ENCODE measurements at regions not wholly inside any gene's neighbourhood (a gene's known extent, or its start where the extent isn't known, plus 50 kb on each side); places are given as distances from the start of the nearest gene placed in this dataset.

DNA sequence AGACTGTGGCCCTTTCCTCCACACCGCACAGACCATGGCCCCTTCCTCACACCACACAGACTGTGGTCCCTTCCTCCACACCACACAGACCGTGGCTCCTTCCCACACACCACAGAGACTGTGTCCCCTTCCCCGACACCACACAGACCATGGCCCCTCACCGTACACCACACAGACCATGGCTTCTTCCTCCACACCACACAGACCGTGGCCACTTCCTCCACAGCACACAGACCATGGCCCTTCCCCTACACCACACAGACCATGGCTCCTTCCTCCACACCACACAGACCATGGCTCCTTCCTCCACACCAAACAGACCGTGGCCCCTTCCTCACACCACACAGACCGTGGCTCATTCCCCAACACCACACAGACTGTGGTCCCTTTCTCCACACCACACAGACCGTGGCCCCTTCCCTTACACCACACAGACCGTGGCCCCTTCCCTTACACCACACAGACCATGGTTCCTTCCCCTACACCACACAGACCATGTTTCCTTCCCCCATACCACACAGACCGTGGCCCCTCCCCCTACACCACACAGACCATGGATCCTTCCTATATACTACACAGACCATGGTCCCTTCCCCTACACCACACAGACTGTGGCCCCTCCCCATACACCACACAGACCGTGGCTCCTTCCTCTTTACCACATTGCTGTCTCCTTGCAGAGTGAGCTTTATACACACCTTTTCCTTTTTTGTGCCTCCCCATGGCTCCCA lies 297.5 kb upstream of the FOXF1 start:
- no peak for DNase-seq (ENCODE audit: low read depth)
- no peak overlapping the region for H3K4me3 ChIP-seq (ENCODE audit: low read depth, low read length)
- TF ChIP-seq, protein P1, sequence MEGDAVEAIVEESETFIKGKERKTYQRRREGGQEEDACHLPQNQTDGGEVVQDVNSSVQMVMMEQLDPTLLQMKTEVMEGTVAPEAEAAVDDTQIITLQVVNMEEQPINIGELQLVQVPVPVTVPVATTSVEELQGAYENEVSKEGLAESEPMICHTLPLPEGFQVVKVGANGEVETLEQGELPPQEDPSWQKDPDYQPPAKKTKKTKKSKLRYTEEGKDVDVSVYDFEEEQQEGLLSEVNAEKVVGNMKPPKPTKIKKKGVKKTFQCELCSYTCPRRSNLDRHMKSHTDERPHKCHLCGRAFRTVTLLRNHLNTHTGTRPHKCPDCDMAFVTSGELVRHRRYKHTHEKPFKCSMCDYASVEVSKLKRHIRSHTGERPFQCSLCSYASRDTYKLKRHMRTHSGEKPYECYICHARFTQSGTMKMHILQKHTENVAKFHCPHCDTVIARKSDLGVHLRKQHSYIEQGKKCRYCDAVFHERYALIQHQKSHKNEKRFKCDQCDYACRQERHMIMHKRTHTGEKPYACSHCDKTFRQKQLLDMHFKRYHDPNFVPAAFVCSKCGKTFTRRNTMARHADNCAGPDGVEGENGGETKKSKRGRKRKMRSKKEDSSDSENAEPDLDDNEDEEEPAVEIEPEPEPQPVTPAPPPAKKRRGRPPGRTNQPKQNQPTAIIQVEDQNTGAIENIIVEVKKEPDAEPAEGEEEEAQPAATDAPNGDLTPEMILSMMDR (IDR thresholded peaks at IDR 0.05; ENCODE audit: control insufficient read depth, extremely low read depth, insufficient read depth) = no peak

DNA sequence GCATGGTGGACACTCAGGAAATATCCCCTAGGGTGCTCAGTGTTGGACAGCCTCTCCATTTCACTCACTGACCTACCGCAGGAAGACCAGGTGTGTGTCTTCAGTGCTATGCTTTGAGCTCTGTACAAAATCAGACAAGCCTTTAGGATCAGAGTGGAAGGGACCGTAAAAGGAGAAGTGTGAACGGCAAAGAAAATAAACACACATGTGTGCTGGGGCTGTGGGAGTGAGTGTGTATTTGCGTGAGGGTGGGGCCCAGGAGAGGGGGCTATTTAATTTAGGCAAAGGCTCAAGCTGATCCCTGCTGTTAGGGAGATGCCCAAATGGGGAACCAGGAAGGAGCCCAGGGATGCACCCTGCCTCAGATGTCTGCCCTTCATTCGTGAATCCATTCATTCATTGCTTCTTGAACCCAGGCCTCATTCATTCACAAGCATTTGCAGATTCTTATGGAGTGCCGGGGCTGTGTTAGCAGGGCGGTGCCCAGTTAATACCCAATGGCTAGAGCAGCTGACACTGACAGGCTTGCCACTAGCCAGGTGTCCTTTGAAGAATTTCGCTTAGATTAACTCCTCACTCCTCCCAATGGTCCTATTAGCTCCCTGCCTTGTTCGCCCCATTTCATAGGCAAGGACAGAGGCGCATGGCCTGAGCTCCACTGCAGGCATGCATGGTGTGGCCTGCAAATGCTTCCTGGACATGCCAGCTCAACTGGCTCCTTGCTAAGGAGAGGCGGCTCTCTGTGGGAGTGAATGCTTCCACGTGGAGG lies 296.7 kb upstream of the FOXF1 start:
- TF ChIP-seq, protein P1 (IDR thresholded peaks at IDR 0.05; ENCODE audit: control insufficient read depth, extremely low read depth, insufficient read depth) = no peak
- no peak overlapping the region for H3K4me3 ChIP-seq (ENCODE audit: low read depth, low read length)
- DNase-seq (ENCODE audit: low read depth) = no peak

DNA sequence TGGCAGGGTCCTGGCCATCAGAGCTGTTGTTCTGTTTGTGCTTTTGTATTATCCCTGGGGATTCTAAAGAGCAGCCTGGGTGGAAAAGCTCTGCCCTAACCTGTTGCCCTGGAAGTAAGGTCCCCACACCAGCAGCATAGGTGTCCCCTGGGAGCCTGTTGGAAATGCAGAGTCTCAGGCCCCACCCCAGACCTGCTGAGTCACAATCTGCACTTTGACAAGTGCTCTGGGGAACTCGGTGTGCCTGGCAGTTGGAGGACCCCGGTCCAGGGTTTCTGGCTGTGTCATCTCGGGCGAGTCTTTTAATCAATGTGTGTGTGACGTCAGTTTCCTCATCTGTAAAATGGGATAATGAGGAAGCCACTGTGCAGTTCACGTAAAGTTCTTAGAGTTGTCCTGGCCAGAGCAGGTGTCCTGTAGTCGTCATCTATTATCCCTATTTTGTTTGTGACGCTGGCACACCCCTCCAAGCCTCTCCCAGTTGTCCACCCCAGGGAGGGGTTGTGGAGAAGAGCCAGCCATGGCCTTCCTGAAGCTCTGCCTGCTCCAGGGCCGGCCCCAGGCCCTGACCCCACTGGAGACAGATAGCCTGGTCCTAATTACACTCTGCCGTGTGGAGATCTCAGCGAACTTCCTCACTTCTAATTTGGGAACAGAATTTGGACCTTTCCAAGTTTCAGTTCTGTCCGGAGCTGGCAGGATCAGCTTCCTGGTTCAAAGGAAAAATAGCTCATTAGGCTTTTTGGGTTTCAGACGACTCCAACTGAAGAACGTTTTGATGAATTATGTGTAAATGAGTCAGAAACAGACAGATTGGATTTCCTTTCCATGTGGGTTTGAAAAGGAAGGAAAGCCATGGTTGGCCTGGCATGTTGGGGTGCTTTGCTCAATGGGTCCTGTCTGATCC lies 295.7 kb upstream of the FOXF1 start:
- H3K4me3 ChIP-seq (ENCODE audit: low read depth, low read length) = no peak overlapping the region
- TF ChIP-seq, protein P1 (IDR thresholded peaks at IDR 0.05; ENCODE audit: control insufficient read depth, extremely low read depth, insufficient read depth) = no peak
- no peak for DNase-seq (ENCODE audit: low read depth)

DNA sequence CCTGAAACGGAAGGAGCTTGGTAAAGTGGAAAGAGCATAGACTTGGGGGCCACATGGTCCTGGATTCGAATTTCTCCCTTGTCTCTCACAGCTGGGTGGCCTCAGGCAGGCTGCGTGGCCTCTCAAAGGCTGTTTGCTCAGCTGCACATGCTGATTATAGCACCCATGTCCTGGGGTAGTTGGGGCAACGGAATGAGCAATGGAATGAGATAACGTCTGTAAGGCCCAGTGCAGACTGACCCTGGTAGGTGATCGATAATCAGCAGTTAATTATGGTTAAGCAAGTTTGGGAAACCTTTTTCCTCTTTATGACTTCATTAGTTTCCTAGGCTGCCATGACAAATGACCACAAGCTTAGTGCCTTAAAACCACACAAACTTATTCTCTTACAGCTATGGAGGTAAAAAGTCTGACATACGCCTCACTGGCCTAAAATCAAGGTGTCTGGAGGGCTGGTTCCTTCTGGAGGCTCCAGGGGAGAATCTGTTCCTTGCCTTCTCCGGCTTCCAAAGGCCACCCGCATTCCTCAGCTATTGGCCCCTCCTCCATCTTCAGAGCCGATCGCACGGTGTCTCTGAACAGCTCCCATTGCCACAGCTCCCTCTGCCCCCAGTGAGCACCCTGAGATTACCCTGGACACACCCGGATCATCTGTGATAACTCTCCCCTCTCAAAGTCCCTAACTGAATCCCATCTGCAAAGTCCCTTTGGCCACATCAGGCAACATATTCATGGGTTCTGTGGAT lies 294.9 kb upstream of the FOXF1 start:
- TF ChIP-seq, protein P1 (IDR thresholded peaks at IDR 0.05; ENCODE audit: control insufficient read depth, extremely low read depth, insufficient read depth) = no peak
- DNase-seq (ENCODE audit: low read depth) = no peak
- H3K4me3 ChIP-seq (ENCODE audit: low read depth, low read length) = no peak overlapping the region

DNA sequence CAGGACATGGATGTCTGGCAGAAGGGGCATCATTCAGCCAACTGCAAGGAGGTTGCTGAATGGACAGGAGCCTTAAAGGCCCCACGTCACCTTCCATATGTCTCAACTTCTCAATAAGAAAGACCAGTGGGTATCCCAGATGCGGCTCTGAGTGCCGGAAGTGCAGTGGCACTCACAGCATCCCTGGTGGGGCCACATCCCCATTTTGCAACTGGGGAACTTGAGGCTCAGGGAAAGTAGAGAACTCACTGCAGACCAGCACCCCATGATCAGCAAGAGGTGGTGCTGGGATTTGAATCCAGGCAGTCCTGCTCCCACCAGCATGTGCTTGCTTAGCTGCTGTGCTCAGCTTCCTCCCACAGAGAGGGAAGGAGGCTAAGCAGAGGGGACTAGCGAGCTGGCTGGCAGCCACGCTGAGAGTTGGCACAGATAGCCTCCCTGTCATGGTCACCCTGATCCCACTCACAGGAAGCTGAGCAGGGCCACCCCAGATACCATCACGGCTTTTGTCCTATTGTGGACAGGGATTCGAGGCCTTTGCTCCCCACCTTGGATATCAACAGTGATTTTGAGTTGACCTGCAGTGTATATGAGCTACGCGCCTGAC lies 294.2 kb upstream of the FOXF1 start:
- TF ChIP-seq, protein P1 (IDR thresholded peaks at IDR 0.05; ENCODE audit: control insufficient read depth, extremely low read depth, insufficient read depth) = no peak
- no peak overlapping the region for H3K4me3 ChIP-seq (ENCODE audit: low read depth, low read length)
- no peak for DNase-seq (ENCODE audit: low read depth)

DNA sequence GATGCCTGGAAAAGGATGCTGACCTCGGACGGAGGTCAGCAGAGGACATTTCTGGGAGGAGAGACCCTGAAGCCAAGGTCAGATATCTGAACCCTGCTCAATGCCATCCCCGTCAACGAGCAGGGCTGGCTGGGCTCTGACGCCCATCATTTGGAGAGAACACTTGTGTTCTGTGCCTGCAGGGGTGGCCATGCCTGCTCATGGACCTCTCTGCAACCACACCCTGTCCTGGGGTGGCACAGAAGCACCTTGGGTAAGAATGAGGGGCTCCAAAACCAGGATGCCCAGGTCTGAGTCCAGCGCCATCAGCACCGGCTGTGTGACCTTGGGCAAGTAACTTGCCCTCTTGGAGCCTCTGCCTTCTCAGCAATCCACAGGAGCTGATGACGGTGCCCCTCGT lies 293.7 kb upstream of the FOXF1 start:
- no peak for DNase-seq (ENCODE audit: low read depth)
- H3K4me3 ChIP-seq (ENCODE audit: low read depth, low read length) = no peak overlapping the region
- TF ChIP-seq, protein P1 (IDR thresholded peaks at IDR 0.05; ENCODE audit: control insufficient read depth, extremely low read depth, insufficient read depth) = no peak
